ENCODE measurements at regions not wholly inside any gene's neighbourhood (a gene's known extent, or its start where the extent isn't known, plus 50 kb on each side); places are given as distances from the start of the nearest gene placed in this dataset.

GRCh38 chrX:1727531-1728027, 112.7 kb downstream of the ASMT start:
- no peak for TF ChIP-seq CTCF (IDR thresholded peaks at IDR 0.05)
- no peak for TF ChIP-seq GABPB1 (CRISPR knock-in tag; IDR thresholded peaks at IDR 0.05)
- no peak for TF ChIP-seq ATF6 (CRISPR knock-in tag; IDR thresholded peaks at IDR 0.05)
- TF ChIP-seq CREM (CRISPR knock-in tag; IDR thresholded peaks at IDR 0.05) = no peak
- no peak for TF ChIP-seq E2F5 (CRISPR knock-in tag; IDR thresholded peaks at IDR 0.05)
- TF ChIP-seq MAX (CRISPR knock-in tag; IDR thresholded peaks at IDR 0.05) = no peak
- no peak for TF ChIP-seq GTF2I (CRISPR knock-in tag; conservative IDR thresholded peaks at IDR 0.05)
- no peak for TF ChIP-seq AR (CRISPR knock-in tag; IDR thresholded peaks at IDR 0.05)
- no peak for TF ChIP-seq NFYB (CRISPR knock-in tag; conservative IDR thresholded peaks at IDR 0.05; ENCODE audit: low read depth)
- TF ChIP-seq CBFB (CRISPR knock-in tag; IDR thresholded peaks at IDR 0.05; ENCODE audit: low read depth) = no peak
- TF ChIP-seq ZNF263 (CRISPR knock-in tag; IDR thresholded peaks at IDR 0.05; ENCODE audit: low read depth) = no peak
- TF ChIP-seq ZMAT4 (CRISPR knock-in tag; IDR thresholded peaks at IDR 0.05) = no peak
- no peak for TF ChIP-seq ZNF671 (CRISPR knock-in tag; IDR thresholded peaks at IDR 0.05)
- TF ChIP-seq ZNF425 (CRISPR knock-in tag; conservative IDR thresholded peaks at IDR 0.05) = no peak
